Prostate gland (tissue), 2 donors: ENCODE measurements at regions not wholly inside any gene's neighbourhood (a gene's known extent, or its start where the extent isn't known, plus 50 kb on each side); places are given as distances from the start of the nearest gene placed in this dataset.

Experiments used
- DNase-seq: peaks from one replicate; pipeline ENCODE4 v3.0.0-alpha.2; 2019; ENCODE audit warnings: low spot score
- H3K27ac ChIP-seq, 2 donors: fragments of 200-600 bp; sonication (generic); 2 replicates each; pipeline ENCODE4 v1.5.1; 2017 to 2019
- H3K27me3 ChIP-seq: fragments of 200-600 bp; sonication (generic); replicated peaks from 2 replicates; pipeline ENCODE4 v1.5.1; 2019; ENCODE audit not compliant: insufficient read depth
- H3K36me3 ChIP-seq, 2 donors: fragments of 200-600 bp; sonication (generic); 1 replicate in 1 of 2; 2 replicates in 1 of 2; pipeline versions ENCODE4 v1.5.1 to v1.8.1; 2017 to 2019
- H3K4me1 ChIP-seq: fragments of 200-600 bp; sonication (generic); replicated peaks from 2 replicates; pipeline ENCODE4 v1.5.1; 2019
- H3K4me3 ChIP-seq, 2 donors: fragments of 200-600 bp; sonication (generic); 2 replicates each; pipeline ENCODE4 v1.5.1; 2017 to 2019
- H3K9me3 ChIP-seq: fragments of 200-600 bp; sonication (generic); 2 replicates; pipeline ENCODE4 v1.5.1; 2017
- CTCF ChIP-seq, 4 experiments: fragments of 200-600 bp in 2 of 4; fragments of 450-650 bp in 2 of 4; sonication (generic) in 2 of 4; IDR thresholded peaks; 1 replicate in 3 of 4; 2 replicates in 1 of 4; pipeline ENCODE4 v1.5.1; 2016 to 2019; ENCODE audit warnings: antibody characterized with exemption in 4 of 4, mild to moderate bottlenecking in 2 of 4, moderate library complexity in 2 of 4
- POLR2A ChIP-seq: fragments of 450-650 bp; IDR thresholded peaks from one replicate; pipeline ENCODE4 v1.6.1; 2016; ENCODE audit warnings: antibody characterized with exemption, mild to moderate bottlenecking
- POLR2AphosphoS5 ChIP-seq: sonication (generic); formaldehyde crosslinking; IDR thresholded peaks from one replicate; pipeline ENCODE4 v1.6.1; 2017; ENCODE audit warnings: antibody characterized with exemption
- WGBS: methylation state at CpG from one replicate; pipeline ENCODE4 v1.1.5; 2018; 5-methylcytosine and 5-hydroxymethylcytosine counted together
- intact Hi-C: fragments of 100-400 bp; cut with DNase I; formaldehyde crosslinking; loops from one replicate; pipeline ENCODE4 v1.14.2; 2022

- WGBS = 73% methylated on average over 3 of the region's 3 CpGs
- DNase-seq = no peak
- intact Hi-C loops = no loop called here
- no peaks in the 10 kb centered on the region for H3K27me3 ChIP-seq
- TF ChIP-seq CTCF (IDR thresholded peaks at IDR 0.05) (no peak), POLR2A (no peak), POLR2AphosphoS5 (no peak)
- no peaks in the 10 kb centered on the region for H3K36me3 ChIP-seq
- no peaks in the 10 kb centered on the region for H3K9me3 ChIP-seq
- no peak overlapping the region for H3K4me3 ChIP-seq
- H3K27ac ChIP-seq = no peak overlapping the region
- H3K4me1 ChIP-seq = no peaks in the 10 kb centered on the region
These were observed 927.5 kb upstream of the INTU start for GRCh38 chr4:126705266-126705665.

- no peaks in the 10 kb centered on the region for H3K36me3 ChIP-seq
- DNase-seq = no peak
- intact Hi-C loops = no loop called here
- no peak overlapping the region for H3K4me3 ChIP-seq
- no peak overlapping the region for H3K27ac ChIP-seq
- TF ChIP-seq POLR2AphosphoS5 (no peak), CTCF (IDR thresholded peaks at IDR 0.05) (no peak), POLR2A (no peak)
- no peaks in the 10 kb centered on the region for H3K4me1 ChIP-seq
- WGBS = 50% methylated on average over 2 of the region's 2 CpGs
- no peaks in the 10 kb centered on the region for H3K9me3 ChIP-seq
- H3K27me3 ChIP-seq = no peaks in the 10 kb centered on the region
These were observed 924.0 kb upstream of the INTU start for GRCh38 chr4:126708716-126709115.

- no peaks in the 10 kb centered on the region for H3K4me1 ChIP-seq
- H3K27me3 ChIP-seq = no peaks in the 10 kb centered on the region
- intact Hi-C loops = no loop called here
- H3K36me3 ChIP-seq = no peaks in the 10 kb centered on the region
- no peak for DNase-seq
- no peak overlapping the region for H3K4me3 ChIP-seq
- no peak overlapping the region for H3K27ac ChIP-seq
- TF ChIP-seq POLR2AphosphoS5 (no peak), POLR2A (no peak), CTCF (IDR thresholded peaks at IDR 0.05) (no peak)
- no peaks in the 10 kb centered on the region for H3K9me3 ChIP-seq
These were observed 921.8 kb upstream of the INTU start for GRCh38 chr4:126710935-126711334.

GRCh38 chr4:126715067-126715466, 917.7 kb upstream of the INTU start:
- intact Hi-C loops = no loop called here
- H3K36me3 ChIP-seq = no peaks in the 10 kb centered on the region
- WGBS = 92% methylated on average over 8 of the region's 8 CpGs
- no peak for DNase-seq
- no peaks in the 10 kb centered on the region for H3K9me3 ChIP-seq
- no peak overlapping the region for H3K27ac ChIP-seq
- no peaks in the 10 kb centered on the region for H3K4me1 ChIP-seq
- H3K27me3 ChIP-seq = no peaks in the 10 kb centered on the region
- TF ChIP-seq POLR2AphosphoS5 (no peak), POLR2A (no peak), CTCF (IDR thresholded peaks at IDR 0.05) (no peak)
- H3K4me3 ChIP-seq = no peak overlapping the region

- Histone ChIP-seq H3K27me3 (no peaks in the 10 kb centered on the region), H3K36me3 (no peaks in the 10 kb centered on the region), H3K9me3 (no peaks in the 10 kb centered on the region), H3K4me3 (no peak overlapping the region), H3K27ac (no peak overlapping the region), H3K4me1 (no peaks in the 10 kb centered on the region)
- intact Hi-C loops = no loop called here
- DNase-seq = no peak
- 87% methylated on average over 3 of the region's 3 CpGs for WGBS
- TF ChIP-seq POLR2AphosphoS5 (no peak), POLR2A (no peak), CTCF (IDR thresholded peaks at IDR 0.05) (no peak)
These were observed 917.1 kb upstream of the INTU start for GRCh38 chr4:126715681-126716080.
